ENCODE measurements at regions not wholly inside any gene's neighbourhood (a gene's known extent, or its start where the extent isn't known, plus 50 kb on each side); places are given as distances from the start of the nearest gene placed in this dataset.

DNA sequence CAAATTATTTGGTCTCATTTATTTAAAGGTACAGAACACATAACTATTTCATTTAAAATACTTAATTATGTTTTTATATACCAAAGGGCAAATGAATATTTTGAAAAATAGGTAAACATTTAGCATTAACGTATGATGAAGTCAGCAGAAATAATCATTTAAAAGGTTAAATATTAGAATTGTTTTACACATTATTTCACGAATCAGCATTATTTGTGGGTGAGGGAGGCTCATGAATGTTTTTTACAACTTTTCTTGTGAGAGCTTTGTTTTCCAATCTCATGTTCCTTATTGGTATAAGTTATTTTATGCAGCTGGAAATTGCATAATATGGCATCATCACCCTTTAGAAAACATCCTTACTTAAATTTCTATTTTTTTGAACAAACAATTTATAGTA, 73.9 kb upstream of the FSTL5 start:
- intact Hi-C loops (cut with micrococcal nuclease; ENCODE audit: unreplicated experiment) = no loop called here
- POLR2A ChIA-PET = no interaction called here
- Histone ChIP-seq H3K4me3 (ENCODE audit: low read depth, low read length, poor library complexity, severe bottlenecking) (no peak overlapping the region), H2AFZ (ENCODE audit: low read length) (no peak overlapping the region), H3K4me2 (ENCODE audit: low read length) (no peak overlapping the region), H3K9me2 (ENCODE audit: insufficient read depth, low read length) (no peaks in the 10 kb centered on the region), H3K36me3 (ENCODE audit: insufficient read depth, low read length) (no peaks in the 10 kb centered on the region), H3K27ac (ENCODE audit: low read depth, low read length, poor library complexity, severe bottlenecking) (no peak overlapping the region), H3K9me3 (ENCODE audit: low read length) (no peaks in the 10 kb centered on the region), H4K20me1 (ENCODE audit: insufficient read depth, low read length) (no peaks in the 10 kb centered on the region), H3K79me2 (ENCODE audit: insufficient read depth, low read depth, low read length) (no peaks in the 10 kb centered on the region), H3K4me1 (ENCODE audit: insufficient read depth, low read length, poor library complexity, severe bottlenecking) (no peaks in the 10 kb centered on the region)
- no TSS peak for BruUV-seq (replicated peaks)
- DNase-seq (ENCODE audit: low spot score) = no peak
- TF ChIP-seq EZH2phosphoT487 (IDR thresholded peaks at IDR 0.05; ENCODE audit: borderline replicate concordance, low read depth, low read length) = no peak
- TF ChIP-seq, protein P1, sequence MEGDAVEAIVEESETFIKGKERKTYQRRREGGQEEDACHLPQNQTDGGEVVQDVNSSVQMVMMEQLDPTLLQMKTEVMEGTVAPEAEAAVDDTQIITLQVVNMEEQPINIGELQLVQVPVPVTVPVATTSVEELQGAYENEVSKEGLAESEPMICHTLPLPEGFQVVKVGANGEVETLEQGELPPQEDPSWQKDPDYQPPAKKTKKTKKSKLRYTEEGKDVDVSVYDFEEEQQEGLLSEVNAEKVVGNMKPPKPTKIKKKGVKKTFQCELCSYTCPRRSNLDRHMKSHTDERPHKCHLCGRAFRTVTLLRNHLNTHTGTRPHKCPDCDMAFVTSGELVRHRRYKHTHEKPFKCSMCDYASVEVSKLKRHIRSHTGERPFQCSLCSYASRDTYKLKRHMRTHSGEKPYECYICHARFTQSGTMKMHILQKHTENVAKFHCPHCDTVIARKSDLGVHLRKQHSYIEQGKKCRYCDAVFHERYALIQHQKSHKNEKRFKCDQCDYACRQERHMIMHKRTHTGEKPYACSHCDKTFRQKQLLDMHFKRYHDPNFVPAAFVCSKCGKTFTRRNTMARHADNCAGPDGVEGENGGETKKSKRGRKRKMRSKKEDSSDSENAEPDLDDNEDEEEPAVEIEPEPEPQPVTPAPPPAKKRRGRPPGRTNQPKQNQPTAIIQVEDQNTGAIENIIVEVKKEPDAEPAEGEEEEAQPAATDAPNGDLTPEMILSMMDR (conservative IDR thresholded peaks at IDR 0.05; ENCODE audit: low read length) = no peak
- CTCF ChIA-PET (ENCODE audit: unreplicated experiment) = no interaction called here

DNA sequence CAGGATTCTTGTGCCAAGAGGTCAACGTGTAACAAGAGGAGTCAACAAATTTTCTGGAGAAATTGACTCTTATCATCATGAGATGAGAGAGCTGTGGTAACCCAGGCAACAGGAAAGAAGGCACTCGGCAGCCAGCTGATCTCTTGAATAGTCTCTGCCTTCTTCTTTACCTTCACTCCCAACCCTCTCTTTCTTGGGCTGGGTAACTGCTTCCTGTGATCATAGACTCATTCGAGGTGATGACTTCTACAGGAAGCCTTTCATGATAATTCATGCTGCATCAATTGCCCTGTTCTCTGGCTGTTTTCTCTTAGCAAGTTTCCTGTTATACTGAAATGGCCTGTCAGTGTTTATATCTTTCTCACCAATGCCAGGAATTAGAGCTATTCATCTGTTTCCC, 70.8 kb upstream of the FSTL5 start:
- intact Hi-C loops (cut with micrococcal nuclease; ENCODE audit: unreplicated experiment) = no loop called here
- no peak for DNase-seq (ENCODE audit: low spot score)
- no TSS peak for BruUV-seq (replicated peaks)
- Histone ChIP-seq H3K9me3 (ENCODE audit: low read length) (no peaks in the 10 kb centered on the region), H3K9me2 (ENCODE audit: insufficient read depth, low read length) (no peaks in the 10 kb centered on the region), H3K4me3 (ENCODE audit: low read depth, low read length, poor library complexity, severe bottlenecking) (no peak overlapping the region), H3K79me2 (ENCODE audit: insufficient read depth, low read depth, low read length) (no peaks in the 10 kb centered on the region), H3K4me1 (ENCODE audit: insufficient read depth, low read length, poor library complexity, severe bottlenecking) (no peaks in the 10 kb centered on the region), H4K20me1 (ENCODE audit: insufficient read depth, low read length) (no peaks in the 10 kb centered on the region), H2AFZ (ENCODE audit: low read length) (no peak overlapping the region), H3K36me3 (ENCODE audit: insufficient read depth, low read length) (no peaks in the 10 kb centered on the region), H3K27ac (ENCODE audit: low read depth, low read length, poor library complexity, severe bottlenecking) (no peak overlapping the region), H3K4me2 (ENCODE audit: low read length) (no peak overlapping the region)
- TF ChIP-seq, protein P1 (conservative IDR thresholded peaks at IDR 0.05; ENCODE audit: low read length) = no peak
- no peak for TF ChIP-seq EZH2phosphoT487 (IDR thresholded peaks at IDR 0.05; ENCODE audit: borderline replicate concordance, low read depth, low read length)
- ChIA-PET CTCF (ENCODE audit: unreplicated experiment) (no interaction called here), POLR2A (interaction anchor here (0.8 kb wide), 1 partner anchor 66 kb away, joined by 4 read pairs; no protein-coding TSS in a partner anchor)

DNA sequence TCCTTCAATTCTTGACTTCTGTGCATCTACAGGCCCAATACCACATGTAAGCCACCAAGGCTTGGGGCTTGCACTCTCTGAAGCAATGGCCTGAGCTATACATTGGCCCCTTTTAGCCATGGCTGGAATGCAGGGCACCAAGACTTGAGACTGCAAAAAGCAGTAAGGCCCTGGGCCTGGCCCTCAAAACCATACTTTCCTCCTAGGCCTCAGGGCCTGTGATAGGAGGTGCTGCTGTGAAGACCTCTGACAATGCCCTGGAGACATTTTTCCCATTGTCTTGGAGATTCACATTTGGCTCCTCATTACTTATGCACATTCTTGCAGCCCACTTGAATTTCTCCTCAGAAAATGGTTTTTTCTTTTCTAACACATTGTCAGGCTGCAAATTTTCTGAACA, 68.5 kb upstream of the FSTL5 start:
- POLR2A ChIA-PET = no interaction called here

More for the DNA sequence above, 68.5 kb upstream of the FSTL5 start:
- Histone ChIP-seq H3K9me3 (ENCODE audit: low read length) (no peaks in the 10 kb centered on the region), H4K20me1 (ENCODE audit: insufficient read depth, low read length) (no peaks in the 10 kb centered on the region), H3K4me2 (ENCODE audit: low read length) (no peak overlapping the region), H2AFZ (ENCODE audit: low read length) (no peak overlapping the region), H3K4me1 (ENCODE audit: insufficient read depth, low read length, poor library complexity, severe bottlenecking) (no peaks in the 10 kb centered on the region), H3K27ac (ENCODE audit: low read depth, low read length, poor library complexity, severe bottlenecking) (no peak overlapping the region), H3K79me2 (ENCODE audit: insufficient read depth, low read depth, low read length) (no peaks in the 10 kb centered on the region), H3K9me2 (ENCODE audit: insufficient read depth, low read length) (no peaks in the 10 kb centered on the region), H3K36me3 (ENCODE audit: insufficient read depth, low read length) (no peaks in the 10 kb centered on the region), H3K4me3 (ENCODE audit: low read depth, low read length, poor library complexity, severe bottlenecking) (no peak overlapping the region)
- DNase-seq (ENCODE audit: low spot score) = no peak
- TF ChIP-seq, protein P1 (conservative IDR thresholded peaks at IDR 0.05; ENCODE audit: low read length) = no peak
- TF ChIP-seq EZH2phosphoT487 (IDR thresholded peaks at IDR 0.05; ENCODE audit: borderline replicate concordance, low read depth, low read length) = no peak
- BruUV-seq (replicated peaks) = no TSS peak
- intact Hi-C loops (cut with micrococcal nuclease; ENCODE audit: unreplicated experiment) = no loop called here
- CTCF ChIA-PET (ENCODE audit: unreplicated experiment) = no interaction called here
